PC-9 (cell line): ENCODE measurements at regions not wholly inside any gene's neighbourhood (a gene's known extent, or its start where the extent isn't known, plus 50 kb on each side); places are given as distances from the start of the nearest gene placed in this dataset.

Experiments
- CTCF ChIP-seq: fragments of 200-600 bp; sonication (generic); conservative IDR thresholded peaks from 2 replicates; pipeline ENCODE4 v1.6.1; 2017; ENCODE audit warnings: mixed run types, antibody characterized with exemption, mild to moderate bottlenecking, moderate library complexity
- EZH2 ChIP-seq: fragments of 200-600 bp; sonication (generic); IDR thresholded peaks from 2 replicates; pipeline ENCODE4 v1.8.0; 2017; ENCODE audit warnings: antibody characterized with exemption, low read depth

GRCh38 chr12:30126944-30127343 is 343.2 kb upstream of the TMTC1 start:
- TF ChIP-seq CTCF (no peak), EZH2 (no peak)
